ENCODE measurements at regions not wholly inside any gene's neighbourhood (a gene's known extent, or its start where the extent isn't known, plus 50 kb on each side); places are given as distances from the start of the nearest gene placed in this dataset.
"Not testable (repeated sequence)": the region's sequence is repeated elsewhere in the genome, so short reads cannot be mapped to it uniquely, and the experiment has no call there.

GRCh38 chr2:131681611-131682121 is 154.0 kb downstream of the CCDC74A start:
- H3K36me3 ChIP-seq (ENCODE audit: control insufficient read depth, low read depth, low read length); H3K9ac ChIP-seq (ENCODE audit: low read length); H3K4me1 ChIP-seq (ENCODE audit: control insufficient read depth, low read depth, low read length); H3K27ac ChIP-seq (ENCODE audit: low read length); H3K9me3 ChIP-seq (ENCODE audit: control insufficient read depth, low read depth, low read length); H3K27me3 ChIP-seq (ENCODE audit: control insufficient read depth, insufficient read depth, low read length): not testable (repeated sequence)
- peak overlapping the region; percentile 83 for H3K4me3 ChIP-seq (ENCODE audit: low read length)

GRCh38 chr2:131682122-131682944 is 154.6 kb downstream of the CCDC74A start:
- Histone ChIP-seq H3K4me3 (ENCODE audit: low read length) (peak overlapping the region; percentile 83), H3K4me1 (ENCODE audit: control insufficient read depth, low read depth, low read length) (no peaks in the 10 kb centered on the region), H3K36me3 (ENCODE audit: control insufficient read depth, low read depth, low read length) (peaks cover 8% of the 10 kb centered on the region), H3K27me3 (ENCODE audit: control insufficient read depth, insufficient read depth, low read length) (no peaks in the 10 kb centered on the region), H3K9me3 (ENCODE audit: control insufficient read depth, low read depth, low read length) (no peaks in the 10 kb centered on the region), H3K27ac (ENCODE audit: low read length) (no peak overlapping the region), H3K9ac (ENCODE audit: low read length) (peak overlapping the region; percentile 42)

GRCh38 chr2:131682945-131683330 is 155.2 kb downstream of the CCDC74A start:
- H3K9ac ChIP-seq (ENCODE audit: low read length), result peak overlapping the region; percentile 42
- H3K4me1 ChIP-seq (ENCODE audit: control insufficient read depth, low read depth, low read length); H3K27ac ChIP-seq (ENCODE audit: low read length); H3K36me3 ChIP-seq (ENCODE audit: control insufficient read depth, low read depth, low read length); H3K27me3 ChIP-seq (ENCODE audit: control insufficient read depth, insufficient read depth, low read length); H3K9me3 ChIP-seq (ENCODE audit: control insufficient read depth, low read depth, low read length): not testable (repeated sequence)
- peak overlapping the region; percentile 83 for H3K4me3 ChIP-seq (ENCODE audit: low read length)

- not testable (repeated sequence) for H3K36me3 ChIP-seq (ENCODE audit: control insufficient read depth, low read depth, low read length); H3K27ac ChIP-seq (ENCODE audit: low read length); H3K27me3 ChIP-seq (ENCODE audit: control insufficient read depth, insufficient read depth, low read length); H3K9me3 ChIP-seq (ENCODE audit: control insufficient read depth, low read depth, low read length); H3K4me3 ChIP-seq (ENCODE audit: low read length); H3K9ac ChIP-seq (ENCODE audit: low read length); H3K4me1 ChIP-seq (ENCODE audit: control insufficient read depth, low read depth, low read length)
Measured at GRCh38 chr2:131684631-131685316, 157.1 kb downstream of the CCDC74A start.

GRCh38 chr2:131686164-131686893 is 158.6 kb downstream of the CCDC74A start:
- not testable (repeated sequence) for H3K9ac ChIP-seq (ENCODE audit: low read length); H3K27me3 ChIP-seq (ENCODE audit: control insufficient read depth, insufficient read depth, low read length); H3K9me3 ChIP-seq (ENCODE audit: control insufficient read depth, low read depth, low read length); H3K4me3 ChIP-seq (ENCODE audit: low read length); H3K27ac ChIP-seq (ENCODE audit: low read length); H3K4me1 ChIP-seq (ENCODE audit: control insufficient read depth, low read depth, low read length); H3K36me3 ChIP-seq (ENCODE audit: control insufficient read depth, low read depth, low read length)

GRCh38 chr2:131686894-131687238 is 159.2 kb downstream of the CCDC74A start:
- not testable (repeated sequence) for H3K9me3 ChIP-seq (ENCODE audit: control insufficient read depth, low read depth, low read length); H3K4me3 ChIP-seq (ENCODE audit: low read length); H3K27ac ChIP-seq (ENCODE audit: low read length); H3K27me3 ChIP-seq (ENCODE audit: control insufficient read depth, insufficient read depth, low read length); H3K4me1 ChIP-seq (ENCODE audit: control insufficient read depth, low read depth, low read length); H3K36me3 ChIP-seq (ENCODE audit: control insufficient read depth, low read depth, low read length); H3K9ac ChIP-seq (ENCODE audit: low read length)

- not testable (repeated sequence) for H3K4me3 ChIP-seq (ENCODE audit: low read length); H3K36me3 ChIP-seq (ENCODE audit: control insufficient read depth, low read depth, low read length); H3K27ac ChIP-seq (ENCODE audit: low read length); H3K9me3 ChIP-seq (ENCODE audit: control insufficient read depth, low read depth, low read length); H3K9ac ChIP-seq (ENCODE audit: low read length); H3K27me3 ChIP-seq (ENCODE audit: control insufficient read depth, insufficient read depth, low read length); H3K4me1 ChIP-seq (ENCODE audit: control insufficient read depth, low read depth, low read length)
Measured at GRCh38 chr2:131689066-131689465, 161.4 kb downstream of the CCDC74A start.

- not testable (repeated sequence) for H3K4me3 ChIP-seq (ENCODE audit: low read length); H3K36me3 ChIP-seq (ENCODE audit: control insufficient read depth, low read depth, low read length); H3K27me3 ChIP-seq (ENCODE audit: control insufficient read depth, insufficient read depth, low read length); H3K4me1 ChIP-seq (ENCODE audit: control insufficient read depth, low read depth, low read length); H3K9me3 ChIP-seq (ENCODE audit: control insufficient read depth, low read depth, low read length); H3K9ac ChIP-seq (ENCODE audit: low read length); H3K27ac ChIP-seq (ENCODE audit: low read length)
Measured at GRCh38 chr2:131711268-131711667, 183.6 kb downstream of the CCDC74A start.

- H3K36me3 ChIP-seq (ENCODE audit: control insufficient read depth, low read depth, low read length); H3K9me3 ChIP-seq (ENCODE audit: control insufficient read depth, low read depth, low read length); H3K9ac ChIP-seq (ENCODE audit: low read length); H3K4me1 ChIP-seq (ENCODE audit: control insufficient read depth, low read depth, low read length); H3K4me3 ChIP-seq (ENCODE audit: low read length); H3K27ac ChIP-seq (ENCODE audit: low read length); H3K27me3 ChIP-seq (ENCODE audit: control insufficient read depth, insufficient read depth, low read length): not testable (repeated sequence)
Measured at GRCh38 chr2:131717907-131718306, 190.2 kb downstream of the CCDC74A start.

GRCh38 chr2:131721163-131721562 is 193.5 kb downstream of the CCDC74A start:
- not testable (repeated sequence) for H3K9ac ChIP-seq (ENCODE audit: low read length); H3K9me3 ChIP-seq (ENCODE audit: control insufficient read depth, low read depth, low read length); H3K27me3 ChIP-seq (ENCODE audit: control insufficient read depth, insufficient read depth, low read length); H3K27ac ChIP-seq (ENCODE audit: low read length); H3K36me3 ChIP-seq (ENCODE audit: control insufficient read depth, low read depth, low read length); H3K4me1 ChIP-seq (ENCODE audit: control insufficient read depth, low read depth, low read length); H3K4me3 ChIP-seq (ENCODE audit: low read length)

- H3K4me1 ChIP-seq (ENCODE audit: control insufficient read depth, low read depth, low read length); H3K27ac ChIP-seq (ENCODE audit: low read length); H3K9me3 ChIP-seq (ENCODE audit: control insufficient read depth, low read depth, low read length); H3K9ac ChIP-seq (ENCODE audit: low read length); H3K27me3 ChIP-seq (ENCODE audit: control insufficient read depth, insufficient read depth, low read length); H3K36me3 ChIP-seq (ENCODE audit: control insufficient read depth, low read depth, low read length); H3K4me3 ChIP-seq (ENCODE audit: low read length): not testable (repeated sequence)
Measured at GRCh38 chr2:131722256-131722655, 194.6 kb downstream of the CCDC74A start.

Measured in iPS-18a (cell line).